ENCODE measurements at regions not wholly inside any gene's neighbourhood (a gene's known extent, or its start where the extent isn't known, plus 50 kb on each side); places are given as distances from the start of the nearest gene placed in this dataset.

DNA sequence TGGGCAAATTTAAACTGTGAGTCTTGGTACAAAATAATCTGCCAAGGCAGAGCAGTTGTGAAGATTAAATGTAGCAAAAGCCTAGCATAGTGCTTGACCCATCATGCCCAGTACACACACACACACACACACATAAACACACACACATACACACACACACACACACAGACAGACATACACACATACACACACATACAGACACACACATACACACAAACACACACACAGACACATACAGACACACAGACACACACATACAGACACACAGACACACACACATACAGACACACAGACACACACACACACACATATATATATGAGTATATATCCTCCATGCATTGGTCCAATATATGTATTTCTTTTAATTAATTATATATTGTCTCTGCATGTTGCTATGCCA lies 328.8 kb upstream of the DNAJC19 start:
- H3K79me2 ChIP-seq (ENCODE audit: insufficient read depth) = no peaks in the 10 kb centered on the region
- H3F3A ChIP-seq (replicated peaks; ENCODE audit: insufficient read depth) = no peaks in the 10 kb centered on the region
- peaks cover 0 to 3% of the 10 kb centered on the region in 2 experiments; a peak in 1 of 4 replicates for H3K4me1 ChIP-seq (ENCODE audit: control insufficient read depth in 1 of 2, insufficient read depth in 2 of 2, low read depth in 1 of 2, low read length in 1 of 2)
- H3K36me3 ChIP-seq (replicated peaks in 1 of 2; ENCODE audit: control insufficient read depth in 1 of 2, insufficient read depth in 2 of 2, low read length in 1 of 2) = no peaks in the 10 kb centered on the region
- ChIA-PET POLR2A (no interaction called here), CTCF (interaction anchor here (0.9 kb wide), 1 partner anchor 9 kb away, joined by 3 read pairs; no protein-coding TSS in a partner anchor)
- H3K9me2 ChIP-seq = no peaks in the 10 kb centered on the region
- no peak overlapping the region for H3K4me3 ChIP-seq (ENCODE audit: low read depth in 2 of 2, low read length in 1 of 2)
- no peak overlapping the region for H2AFZ ChIP-seq (ENCODE audit: low read depth)
- no peak overlapping the region for H3K4me2 ChIP-seq
- TF ChIP-seq NRF1 (IDR thresholded peaks at IDR 0.05; ENCODE audit: low read depth, low read length) = no peak
- TF ChIP-seq, protein P1, sequence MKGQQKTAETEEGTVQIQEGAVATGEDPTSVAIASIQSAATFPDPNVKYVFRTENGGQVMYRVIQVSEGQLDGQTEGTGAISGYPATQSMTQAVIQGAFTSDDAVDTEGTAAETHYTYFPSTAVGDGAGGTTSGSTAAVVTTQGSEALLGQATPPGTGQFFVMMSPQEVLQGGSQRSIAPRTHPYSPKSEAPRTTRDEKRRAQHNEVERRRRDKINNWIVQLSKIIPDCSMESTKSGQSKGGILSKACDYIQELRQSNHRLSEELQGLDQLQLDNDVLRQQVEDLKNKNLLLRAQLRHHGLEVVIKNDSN (IDR thresholded peaks at IDR 0.05; ENCODE audit: borderline replicate concordance, low read depth) = no peak
- TF ChIP-seq RXRA (IDR thresholded peaks at IDR 0.05; ENCODE audit: borderline replicate concordance, low read depth) = no peak
- TF ChIP-seq, protein P2, sequence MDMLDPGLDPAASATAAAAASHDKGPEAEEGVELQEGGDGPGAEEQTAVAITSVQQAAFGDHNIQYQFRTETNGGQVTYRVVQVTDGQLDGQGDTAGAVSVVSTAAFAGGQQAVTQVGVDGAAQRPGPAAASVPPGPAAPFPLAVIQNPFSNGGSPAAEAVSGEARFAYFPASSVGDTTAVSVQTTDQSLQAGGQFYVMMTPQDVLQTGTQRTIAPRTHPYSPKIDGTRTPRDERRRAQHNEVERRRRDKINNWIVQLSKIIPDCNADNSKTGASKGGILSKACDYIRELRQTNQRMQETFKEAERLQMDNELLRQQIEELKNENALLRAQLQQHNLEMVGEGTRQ (IDR thresholded peaks at IDR 0.05; ENCODE audit: borderline replicate concordance, low read depth, low read length) = no peak
- TF ChIP-seq, protein P3, sequence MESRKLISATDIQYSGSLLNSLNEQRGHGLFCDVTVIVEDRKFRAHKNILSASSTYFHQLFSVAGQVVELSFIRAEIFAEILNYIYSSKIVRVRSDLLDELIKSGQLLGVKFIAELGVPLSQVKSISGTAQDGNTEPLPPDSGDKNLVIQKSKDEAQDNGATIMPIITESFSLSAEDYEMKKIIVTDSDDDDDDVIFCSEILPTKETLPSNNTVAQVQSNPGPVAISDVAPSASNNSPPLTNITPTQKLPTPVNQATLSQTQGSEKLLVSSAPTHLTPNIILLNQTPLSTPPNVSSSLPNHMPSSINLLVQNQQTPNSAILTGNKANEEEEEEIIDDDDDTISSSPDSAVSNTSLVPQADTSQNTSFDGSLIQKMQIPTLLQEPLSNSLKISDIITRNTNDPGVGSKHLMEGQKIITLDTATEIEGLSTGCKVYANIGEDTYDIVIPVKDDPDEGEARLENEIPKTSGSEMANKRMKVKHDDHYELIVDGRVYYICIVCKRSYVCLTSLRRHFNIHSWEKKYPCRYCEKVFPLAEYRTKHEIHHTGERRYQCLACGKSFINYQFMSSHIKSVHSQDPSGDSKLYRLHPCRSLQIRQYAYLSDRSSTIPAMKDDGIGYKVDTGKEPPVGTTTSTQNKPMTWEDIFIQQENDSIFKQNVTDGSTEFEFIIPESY (IDR thresholded peaks at IDR 0.05; ENCODE audit: borderline replicate concordance, low read depth) = no peak
- TF ChIP-seq, protein P4, sequence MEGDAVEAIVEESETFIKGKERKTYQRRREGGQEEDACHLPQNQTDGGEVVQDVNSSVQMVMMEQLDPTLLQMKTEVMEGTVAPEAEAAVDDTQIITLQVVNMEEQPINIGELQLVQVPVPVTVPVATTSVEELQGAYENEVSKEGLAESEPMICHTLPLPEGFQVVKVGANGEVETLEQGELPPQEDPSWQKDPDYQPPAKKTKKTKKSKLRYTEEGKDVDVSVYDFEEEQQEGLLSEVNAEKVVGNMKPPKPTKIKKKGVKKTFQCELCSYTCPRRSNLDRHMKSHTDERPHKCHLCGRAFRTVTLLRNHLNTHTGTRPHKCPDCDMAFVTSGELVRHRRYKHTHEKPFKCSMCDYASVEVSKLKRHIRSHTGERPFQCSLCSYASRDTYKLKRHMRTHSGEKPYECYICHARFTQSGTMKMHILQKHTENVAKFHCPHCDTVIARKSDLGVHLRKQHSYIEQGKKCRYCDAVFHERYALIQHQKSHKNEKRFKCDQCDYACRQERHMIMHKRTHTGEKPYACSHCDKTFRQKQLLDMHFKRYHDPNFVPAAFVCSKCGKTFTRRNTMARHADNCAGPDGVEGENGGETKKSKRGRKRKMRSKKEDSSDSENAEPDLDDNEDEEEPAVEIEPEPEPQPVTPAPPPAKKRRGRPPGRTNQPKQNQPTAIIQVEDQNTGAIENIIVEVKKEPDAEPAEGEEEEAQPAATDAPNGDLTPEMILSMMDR (IDR thresholded peaks at IDR 0.05) = no peak
- no peak for TF ChIP-seq RFX5 (IDR thresholded peaks at IDR 0.05; ENCODE audit: low read length)
- TF ChIP-seq GATA2 (CRISPR knock-in tag; IDR thresholded peaks at IDR 0.05) = no peak
- TF ChIP-seq, protein P5, sequence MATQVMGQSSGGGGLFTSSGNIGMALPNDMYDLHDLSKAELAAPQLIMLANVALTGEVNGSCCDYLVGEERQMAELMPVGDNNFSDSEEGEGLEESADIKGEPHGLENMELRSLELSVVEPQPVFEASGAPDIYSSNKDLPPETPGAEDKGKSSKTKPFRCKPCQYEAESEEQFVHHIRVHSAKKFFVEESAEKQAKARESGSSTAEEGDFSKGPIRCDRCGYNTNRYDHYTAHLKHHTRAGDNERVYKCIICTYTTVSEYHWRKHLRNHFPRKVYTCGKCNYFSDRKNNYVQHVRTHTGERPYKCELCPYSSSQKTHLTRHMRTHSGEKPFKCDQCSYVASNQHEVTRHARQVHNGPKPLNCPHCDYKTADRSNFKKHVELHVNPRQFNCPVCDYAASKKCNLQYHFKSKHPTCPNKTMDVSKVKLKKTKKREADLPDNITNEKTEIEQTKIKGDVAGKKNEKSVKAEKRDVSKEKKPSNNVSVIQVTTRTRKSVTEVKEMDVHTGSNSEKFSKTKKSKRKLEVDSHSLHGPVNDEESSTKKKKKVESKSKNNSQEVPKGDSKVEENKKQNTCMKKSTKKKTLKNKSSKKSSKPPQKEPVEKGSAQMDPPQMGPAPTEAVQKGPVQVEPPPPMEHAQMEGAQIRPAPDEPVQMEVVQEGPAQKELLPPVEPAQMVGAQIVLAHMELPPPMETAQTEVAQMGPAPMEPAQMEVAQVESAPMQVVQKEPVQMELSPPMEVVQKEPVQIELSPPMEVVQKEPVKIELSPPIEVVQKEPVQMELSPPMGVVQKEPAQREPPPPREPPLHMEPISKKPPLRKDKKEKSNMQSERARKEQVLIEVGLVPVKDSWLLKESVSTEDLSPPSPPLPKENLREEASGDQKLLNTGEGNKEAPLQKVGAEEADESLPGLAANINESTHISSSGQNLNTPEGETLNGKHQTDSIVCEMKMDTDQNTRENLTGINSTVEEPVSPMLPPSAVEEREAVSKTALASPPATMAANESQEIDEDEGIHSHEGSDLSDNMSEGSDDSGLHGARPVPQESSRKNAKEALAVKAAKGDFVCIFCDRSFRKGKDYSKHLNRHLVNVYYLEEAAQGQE (IDR thresholded peaks at IDR 0.05; ENCODE audit: low read depth, low read length) = no peak
- no peak for TF ChIP-seq FOXM1 (IDR thresholded peaks at IDR 0.05; ENCODE audit: low read depth)
- no peak for TF ChIP-seq MXI1 (IDR thresholded peaks at IDR 0.05; ENCODE audit: low read depth, low read length)
- no peak for TF ChIP-seq ELF1 (IDR thresholded peaks at IDR 0.05)
- no peak for TF ChIP-seq RAD21 (IDR thresholded peaks at IDR 0.05; ENCODE audit: low read length)
- no peak overlapping the region for H3K9ac ChIP-seq
- no peaks in the 10 kb centered on the region for H4K20me1 ChIP-seq (ENCODE audit: insufficient read depth)
- H3K9me3 ChIP-seq = no peaks in the 10 kb centered on the region
- no peak for DNase-seq
- H3K27ac ChIP-seq (ENCODE audit: low read depth in 2 of 2, low read length in 1 of 2) = no peak overlapping the region
- H3K27me3 ChIP-seq (ENCODE audit: insufficient read depth) = no peaks in the 10 kb centered on the region

All from SK-N-SH (cell line).